ENCODE measurements at regions not wholly inside any gene's neighbourhood (a gene's known extent, or its start where the extent isn't known, plus 50 kb on each side); places are given as distances from the start of the nearest gene placed in this dataset.
A peak's percentile ranks its signal among the peaks of the same experiment; 100 is the strongest.
"Not testable (repeated sequence)": the region's sequence is repeated elsewhere in the genome, so short reads cannot be mapped to it uniquely, and the experiment has no call there.

- no peak overlapping the region for H3K27ac Mint-ChIP-seq
- no peaks in the 10 kb centered on the region for H3K4me1 Mint-ChIP-seq (ENCODE audit: low read depth)
- no peaks in the 10 kb centered on the region for H3K36me3 Mint-ChIP-seq (ENCODE audit: low read depth)
- no peaks in the 10 kb centered on the region for H3K27me3 Mint-ChIP-seq
- H3K4me3 Mint-ChIP-seq, result no peak overlapping the region
- peaks cover 5% of the 10 kb centered on the region for H3K9me3 Mint-ChIP-seq
Observed at GRCh38 chr10:107520348-107520747, 355.8 kb upstream of the SORCS1 start.

GRCh38 chr10:107517811-107518210 lies 353.3 kb upstream of the SORCS1 start:
- Mint-ChIP-seq H3K27me3 (no peaks in the 10 kb centered on the region), H3K4me3 (no peak overlapping the region), H3K36me3 (ENCODE audit: low read depth) (no peaks in the 10 kb centered on the region), H3K27ac (no peak overlapping the region), H3K4me1 (ENCODE audit: low read depth) (no peaks in the 10 kb centered on the region), H3K9me3 (peaks cover 5% of the 10 kb centered on the region)

DNA sequence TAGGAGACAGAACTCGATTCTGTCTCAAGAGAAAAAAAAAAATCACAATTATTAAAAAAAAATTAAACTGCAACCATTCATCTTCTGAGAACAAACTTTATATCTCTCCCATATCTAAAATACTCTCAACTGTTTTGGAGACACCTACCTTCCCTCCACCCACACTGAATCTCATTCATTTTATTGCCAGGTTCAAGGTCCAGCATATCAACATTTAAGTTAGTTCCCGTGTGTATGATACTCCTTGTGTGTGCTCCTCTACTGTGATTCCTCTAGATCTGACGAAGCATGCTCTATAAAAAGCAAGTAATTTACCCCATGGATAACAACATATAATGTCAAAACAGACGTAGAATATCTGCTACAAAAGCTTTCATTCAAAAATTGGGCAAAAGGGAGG lies 351.8 kb upstream of the SORCS1 start:
- Mint-ChIP-seq H3K4me1 (ENCODE audit: low read depth) (no peaks in the 10 kb centered on the region), H3K4me3 (no peak overlapping the region), H3K27ac (no peak overlapping the region), H3K9me3 (peaks cover 5% of the 10 kb centered on the region), H3K36me3 (ENCODE audit: low read depth) (no peaks in the 10 kb centered on the region), H3K27me3 (no peaks in the 10 kb centered on the region)

DNA sequence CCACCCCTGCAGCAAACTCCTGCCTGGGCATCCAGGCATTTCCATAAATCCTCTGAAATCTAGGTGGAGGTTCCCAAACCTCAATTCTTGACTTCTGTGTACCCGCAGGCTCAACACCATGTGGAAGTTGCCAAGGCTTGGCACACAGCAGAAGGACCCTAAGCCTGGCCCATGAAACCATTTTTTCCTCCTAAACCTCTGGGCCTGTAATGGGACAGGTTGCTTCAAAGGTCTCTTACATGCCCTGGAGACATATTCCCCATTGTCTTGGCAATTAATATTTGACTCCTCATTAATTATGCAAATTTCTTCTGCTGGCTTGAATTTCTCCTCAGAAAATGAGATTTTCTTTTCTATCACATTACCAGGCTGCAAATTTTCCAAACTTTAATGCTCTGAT lies 339.5 kb upstream of the SORCS1 start:
- peaks cover 10% of the 10 kb centered on the region for H3K9me3 Mint-ChIP-seq
- H3K4me1 Mint-ChIP-seq (ENCODE audit: low read depth); H3K4me3 Mint-ChIP-seq; H3K27ac Mint-ChIP-seq; H3K36me3 Mint-ChIP-seq (ENCODE audit: low read depth); H3K27me3 Mint-ChIP-seq: not testable (repeated sequence)

DNA sequence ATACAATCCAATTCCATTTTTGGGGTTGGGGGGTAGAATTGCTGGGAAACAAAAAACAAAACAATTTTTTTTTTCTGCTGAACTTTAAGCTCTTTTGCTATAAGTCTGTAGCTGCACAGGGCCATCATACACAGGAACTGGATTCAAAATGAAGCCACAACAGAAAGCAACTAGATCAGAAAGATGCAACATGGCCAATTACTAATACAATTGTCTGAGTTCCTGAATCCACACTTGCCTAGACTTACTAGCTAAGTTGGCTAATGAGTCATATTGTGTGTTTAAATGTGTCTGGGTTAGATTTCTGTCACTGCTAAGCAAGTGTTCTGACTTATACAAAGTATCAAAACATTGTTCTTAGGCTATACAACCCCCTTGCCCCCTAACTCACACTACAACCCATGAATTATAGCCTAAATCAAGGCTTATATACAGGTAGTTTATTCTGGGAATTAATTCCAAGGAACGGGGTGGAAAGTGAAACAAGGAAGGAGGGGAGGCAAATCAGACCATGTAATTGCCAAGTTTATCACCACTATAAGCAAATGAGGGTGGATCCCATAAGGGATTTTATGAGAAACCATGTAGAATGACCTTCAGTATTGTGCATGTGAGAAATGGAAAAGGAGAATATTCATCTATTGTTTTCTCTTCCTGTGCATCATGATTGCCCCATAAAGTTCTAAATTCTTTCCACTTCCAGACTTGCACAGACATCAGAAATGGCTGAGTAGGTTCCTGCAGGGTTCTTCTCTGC lies 337.9 kb upstream of the SORCS1 start:
- no peak overlapping the region for H3K27ac Mint-ChIP-seq
- peaks cover 10% of the 10 kb centered on the region for H3K9me3 Mint-ChIP-seq
- H3K4me1 Mint-ChIP-seq (ENCODE audit: low read depth), result no peaks in the 10 kb centered on the region
- H3K36me3 Mint-ChIP-seq (ENCODE audit: low read depth), result no peaks in the 10 kb centered on the region
- no peaks in the 10 kb centered on the region for H3K27me3 Mint-ChIP-seq
- H3K4me3 Mint-ChIP-seq, result no peak overlapping the region

GRCh38 chr10:107498983-107499382 lies 334.5 kb upstream of the SORCS1 start:
- no peak overlapping the region for H3K4me3 Mint-ChIP-seq
- H3K36me3 Mint-ChIP-seq (ENCODE audit: low read depth), result no peaks in the 10 kb centered on the region
- no peaks in the 10 kb centered on the region for H3K27me3 Mint-ChIP-seq
- H3K27ac Mint-ChIP-seq, result no peak overlapping the region
- H3K9me3 Mint-ChIP-seq, result peaks cover 14% of the 10 kb centered on the region
- H3K4me1 Mint-ChIP-seq (ENCODE audit: low read depth), result no peaks in the 10 kb centered on the region

GRCh38 chr10:107497024-107497423 lies 332.5 kb upstream of the SORCS1 start:
- peaks cover 12% of the 10 kb centered on the region for H3K9me3 Mint-ChIP-seq
- H3K27ac Mint-ChIP-seq, result no peak overlapping the region
- H3K27me3 Mint-ChIP-seq, result no peaks in the 10 kb centered on the region
- no peak overlapping the region for H3K4me3 Mint-ChIP-seq
- no peaks in the 10 kb centered on the region for H3K4me1 Mint-ChIP-seq (ENCODE audit: low read depth)
- H3K36me3 Mint-ChIP-seq (ENCODE audit: low read depth), result no peaks in the 10 kb centered on the region

DNA sequence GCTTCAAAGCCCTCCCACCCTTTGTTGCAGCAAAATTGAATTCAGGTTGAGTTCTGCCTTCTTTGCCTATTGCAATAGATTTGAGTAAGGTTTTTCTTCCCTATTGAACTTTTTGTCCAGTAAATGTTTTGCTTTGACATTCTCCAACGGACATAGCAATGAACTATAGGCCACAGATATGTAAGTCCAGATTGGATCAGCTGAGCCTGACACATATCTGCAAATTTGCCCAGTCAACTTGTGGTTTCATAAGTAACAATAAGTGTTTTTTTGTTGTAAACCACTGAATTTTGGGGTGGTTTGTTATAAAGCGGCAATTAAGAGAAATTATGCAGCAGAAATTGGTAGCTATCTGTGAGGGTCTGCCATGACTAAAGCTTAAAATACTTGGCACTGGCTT lies 332.1 kb upstream of the SORCS1 start:
- Mint-ChIP-seq H3K27me3 (no peaks in the 10 kb centered on the region), H3K4me1 (ENCODE audit: low read depth) (no peaks in the 10 kb centered on the region), H3K9me3 (peaks cover 12% of the 10 kb centered on the region), H3K4me3 (no peak overlapping the region), H3K36me3 (ENCODE audit: low read depth) (no peaks in the 10 kb centered on the region), H3K27ac (peak overlapping the region; percentile 44)

GRCh38 chr10:107492389-107492788 lies 327.9 kb upstream of the SORCS1 start:
- Mint-ChIP-seq H3K27me3 (no peaks in the 10 kb centered on the region), H3K27ac (no peak overlapping the region), H3K9me3 (peaks cover 8% of the 10 kb centered on the region), H3K36me3 (ENCODE audit: low read depth) (no peaks in the 10 kb centered on the region), H3K4me3 (no peak overlapping the region), H3K4me1 (ENCODE audit: low read depth) (no peaks in the 10 kb centered on the region)

GRCh38 chr10:107490389-107490788 lies 325.9 kb upstream of the SORCS1 start:
- no peaks in the 10 kb centered on the region for H3K4me1 Mint-ChIP-seq (ENCODE audit: low read depth)
- H3K9me3 Mint-ChIP-seq, result peaks cover 15% of the 10 kb centered on the region
- H3K36me3 Mint-ChIP-seq (ENCODE audit: low read depth), result no peaks in the 10 kb centered on the region
- no peak overlapping the region for H3K4me3 Mint-ChIP-seq
- H3K27ac Mint-ChIP-seq, result no peak overlapping the region
- H3K27me3 Mint-ChIP-seq, result no peaks in the 10 kb centered on the region

DNA sequence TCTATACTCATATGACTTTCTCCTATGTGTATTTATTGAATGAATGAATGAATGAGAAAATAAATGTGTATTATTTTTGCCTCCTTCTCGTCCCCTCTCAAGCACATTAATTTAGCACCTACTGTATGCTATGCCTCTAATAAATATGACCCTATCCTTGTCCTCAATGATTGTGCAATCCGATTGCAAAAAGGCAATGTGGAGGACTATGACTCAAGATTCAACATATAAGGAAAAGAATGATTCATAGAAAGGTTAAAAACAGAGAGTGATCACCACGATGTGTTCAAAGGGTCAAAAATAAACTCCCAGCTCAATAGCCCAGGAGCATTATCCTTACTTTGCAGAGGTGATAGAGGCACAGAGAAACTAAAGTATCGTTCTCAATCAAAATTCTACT lies 322.8 kb upstream of the SORCS1 start:
- no peak overlapping the region for H3K4me3 Mint-ChIP-seq
- H3K4me1 Mint-ChIP-seq (ENCODE audit: low read depth), result no peaks in the 10 kb centered on the region
- no peaks in the 10 kb centered on the region for H3K36me3 Mint-ChIP-seq (ENCODE audit: low read depth)
- H3K9me3 Mint-ChIP-seq, result peaks cover 7% of the 10 kb centered on the region
- no peak overlapping the region for H3K27ac Mint-ChIP-seq
- no peaks in the 10 kb centered on the region for H3K27me3 Mint-ChIP-seq

- Mint-ChIP-seq H3K9me3 (peaks cover 7% of the 10 kb centered on the region), H3K36me3 (ENCODE audit: low read depth) (no peaks in the 10 kb centered on the region), H3K27ac (no peak overlapping the region), H3K4me1 (ENCODE audit: low read depth) (no peaks in the 10 kb centered on the region), H3K4me3 (no peak overlapping the region), H3K27me3 (no peaks in the 10 kb centered on the region)
Observed at GRCh38 chr10:107485019-107485418, 320.5 kb upstream of the SORCS1 start.

- peaks cover 7% of the 10 kb centered on the region for H3K9me3 Mint-ChIP-seq
- no peaks in the 10 kb centered on the region for H3K4me1 Mint-ChIP-seq (ENCODE audit: low read depth)
- no peak overlapping the region for H3K27ac Mint-ChIP-seq
- no peak overlapping the region for H3K4me3 Mint-ChIP-seq
- H3K27me3 Mint-ChIP-seq, result no peaks in the 10 kb centered on the region
- no peaks in the 10 kb centered on the region for H3K36me3 Mint-ChIP-seq (ENCODE audit: low read depth)
Observed at GRCh38 chr10:107481881-107482280, 317.4 kb upstream of the SORCS1 start.

GRCh38 chr10:107481224-107481623 lies 316.7 kb upstream of the SORCS1 start:
- no peaks in the 10 kb centered on the region for H3K36me3 Mint-ChIP-seq (ENCODE audit: low read depth)
- H3K9me3 Mint-ChIP-seq, result peaks cover 4% of the 10 kb centered on the region
- no peaks in the 10 kb centered on the region for H3K27me3 Mint-ChIP-seq
- no peak overlapping the region for H3K4me3 Mint-ChIP-seq
- H3K27ac Mint-ChIP-seq, result no peak overlapping the region
- no peaks in the 10 kb centered on the region for H3K4me1 Mint-ChIP-seq (ENCODE audit: low read depth)

- Mint-ChIP-seq H3K36me3 (ENCODE audit: low read depth) (no peaks in the 10 kb centered on the region), H3K4me1 (ENCODE audit: low read depth) (no peaks in the 10 kb centered on the region), H3K9me3 (peaks cover 7% of the 10 kb centered on the region), H3K27me3 (no peaks in the 10 kb centered on the region), H3K27ac (no peak overlapping the region), H3K4me3 (no peak overlapping the region)
Observed at GRCh38 chr10:107480781-107481180, 316.3 kb upstream of the SORCS1 start.

DNA sequence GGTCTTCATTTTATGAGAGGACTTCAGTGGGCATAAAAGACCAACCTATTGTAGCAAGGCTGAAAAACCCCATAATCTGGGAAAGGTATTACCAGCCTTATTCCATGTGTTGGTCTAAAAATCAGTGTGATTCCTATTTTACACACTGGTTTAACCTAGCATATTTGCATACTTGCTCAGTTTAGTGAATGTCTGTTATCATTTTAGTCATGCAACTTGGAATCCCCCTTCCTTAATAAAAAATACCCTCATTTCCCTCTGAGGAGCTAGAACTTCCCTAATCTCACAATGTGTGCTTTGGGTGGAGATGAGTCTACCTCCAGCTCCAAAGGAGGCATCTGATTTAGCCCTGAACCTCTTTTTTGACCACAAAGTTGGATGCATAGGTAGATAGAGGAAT lies 312.8 kb upstream of the SORCS1 start:
- Mint-ChIP-seq H3K27me3 (no peaks in the 10 kb centered on the region), H3K36me3 (ENCODE audit: low read depth) (no peaks in the 10 kb centered on the region), H3K4me3 (no peak overlapping the region), H3K27ac (no peak overlapping the region), H3K4me1 (ENCODE audit: low read depth) (no peaks in the 10 kb centered on the region), H3K9me3 (peaks cover 7% of the 10 kb centered on the region)
